ENCODE measurements at regions not wholly inside any gene's neighbourhood (a gene's known extent, or its start where the extent isn't known, plus 50 kb on each side); places are given as distances from the start of the nearest gene placed in this dataset.

DNA sequence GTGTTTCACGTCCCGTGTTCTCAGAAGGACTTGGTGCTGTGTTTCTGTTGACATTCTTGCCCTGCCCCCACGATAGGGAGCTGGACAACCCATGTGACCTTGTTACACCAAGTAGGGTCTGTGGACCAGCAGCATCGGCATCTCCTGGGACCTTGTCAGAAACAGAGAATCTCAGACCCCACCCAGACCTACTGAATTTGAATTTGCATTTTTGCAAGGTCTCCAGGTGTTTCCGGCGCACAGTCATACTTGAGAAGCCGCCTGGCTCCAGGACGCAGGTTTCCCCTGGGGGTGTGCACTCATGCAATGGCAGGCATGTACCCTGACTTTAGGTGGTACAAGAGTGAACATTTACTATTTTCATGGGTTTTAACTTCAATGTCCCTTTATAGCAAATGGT, 117.9 kb downstream of the TLE3 start:
- DNase-seq (ENCODE audit: low spot score) (no peak), ATAC-seq (ENCODE audit: low FRiP score) (no peak)
- TF ChIP-seq CTCF (IDR thresholded peaks at IDR 0.05), result no peak

- TF ChIP-seq CTCF (IDR thresholded peaks at IDR 0.05), result no peak
- no peak for ATAC-seq (ENCODE audit: low FRiP score)
- no peak for DNase-seq (ENCODE audit: low spot score)
These were observed 117.2 kb downstream of the TLE3 start for GRCh38 chr15:69980341-69981059.

DNA sequence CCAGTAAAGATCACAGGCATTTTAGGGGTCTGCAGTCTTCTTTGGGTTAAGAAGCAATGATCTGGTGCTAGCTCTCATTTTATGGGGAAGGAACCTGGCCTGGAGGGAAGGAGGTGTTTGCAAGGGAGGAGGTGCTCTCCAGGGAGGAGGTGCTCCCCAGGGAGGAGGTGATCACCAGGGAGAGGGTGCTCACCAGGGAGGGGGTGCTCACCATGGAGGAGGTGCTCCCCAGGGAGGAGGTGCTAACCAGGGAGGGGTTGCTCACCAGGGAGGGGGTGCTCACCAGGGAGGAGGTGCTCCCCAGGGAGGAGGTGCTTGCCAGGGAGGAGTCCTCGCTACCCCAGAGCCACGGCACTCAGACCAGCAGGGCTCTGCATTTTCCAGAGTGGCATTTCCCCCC, 115.7 kb downstream of the TLE3 start:
- no peak for ATAC-seq (ENCODE audit: low FRiP score)
- TF ChIP-seq CTCF (IDR thresholded peaks at IDR 0.05), result no peak

GRCh38 chr15:69983696-69984265, 113.9 kb downstream of the TLE3 start:
- no peak for TF ChIP-seq CTCF (IDR thresholded peaks at IDR 0.05)
- DNase-seq (ENCODE audit: low spot score) (no peak), ATAC-seq (ENCODE audit: low FRiP score) (no peak)

More for the DNA sequence above, 115.7 kb downstream of the TLE3 start:
- DNase-seq (ENCODE audit: low spot score), result no peak

GRCh38 chr15:69987492-69988489, 109.9 kb downstream of the TLE3 start:
- no peak for ATAC-seq (ENCODE audit: low FRiP score)

More at GRCh38 chr15:69987492-69988489, 109.9 kb downstream of the TLE3 start:
- DNase-seq (ENCODE audit: low spot score), result no peak
- no peak for TF ChIP-seq CTCF (IDR thresholded peaks at IDR 0.05)
